HepG2 (cell line): ENCODE measurements at regions not wholly inside any gene's neighbourhood (a gene's known extent, or its start where the extent isn't known, plus 50 kb on each side); places are given as distances from the start of the nearest gene placed in this dataset.

Experiments used
- ATAC-seq: fragments of 200-7000 bp; cut with Tn5 transposase; 3 replicates; pipeline ENCODE4 v1.9.1; 2020; ENCODE audit warnings: mild to moderate bottlenecking, moderate library complexity
- BruUV-seq: library from RNA; stranded (reverse); fragments of 400-500 nt; replicated peaks from 2 replicates; lab custom pipeline; 2021; lab: Mats Ljungman, UMichigan
- CTCF ChIA-PET: fragments of 300-600 bp; formaldehyde crosslinking; extraction: SDS; loops from one replicate; lab custom pipeline; 2021; ENCODE audit warnings: low total read pairs, inconsistent platforms, low intra/inter-chr PET ratio; lab: Yijun Ruan, JAX
- POLR2A ChIA-PET: fragments of 350-600 bp; sonication (Branson Sonifier 250); formaldehyde crosslinking; loops from one replicate; lab custom pipeline; 2020; ENCODE audit warnings: antibody characterized with exemption, inconsistent platforms; lab: Yijun Ruan, JAX
- DNase-seq: peaks from one replicate; pipeline ENCODE4 v3.0.0-alpha.2; 2015; ENCODE audit warnings: low spot score
- FAIRE-seq: peaks from 3 replicates; lab custom pipeline; 2011; peaks lifted over from hg19 to GRCh38; lab: Jason Lieb, UNC
- H2AFZ ChIP-seq: one replicate; pipeline ENCODE4 v1.6.1; 2011; ENCODE audit warnings: low read length, inconsistent platforms
- H3K27ac ChIP-seq: fragments of 300-600 bp; 3 replicates; pipeline ENCODE4 v1.8.0; 2011; ENCODE audit warnings: mixed run types, mild to moderate bottlenecking, mixed read lengths, low read length, inconsistent platforms; ENCODE audit not compliant: insufficient read depth; ENCODE audit errors: extremely low read length
- H3K27me3 ChIP-seq, 2 experiments: fragments of 200-600 bp in 1 of 2; 2 replicates in 1 of 2; 3 replicates in 1 of 2; pipeline versions ENCODE4 v1.6.0 to v1.8.0; 2011; ENCODE audit warnings: low read length in 2 of 2, mild to moderate bottlenecking in 2 of 2, moderate library complexity in 2 of 2, inconsistent platforms in 1 of 2; ENCODE audit not compliant: insufficient read depth in 2 of 2, control insufficient read depth in 1 of 2
- H3K36me3 ChIP-seq, 2 experiments: fragments of 200-600 bp in 1 of 2; replicated peaks in 1 of 2; 2 replicates in 1 of 2; 3 replicates in 1 of 2; pipeline versions ENCODE4 v1.5.1 to v1.8.0; 2011; ENCODE audit warnings: low read length in 2 of 2, inconsistent platforms in 1 of 2; ENCODE audit not compliant: insufficient read depth in 2 of 2, control insufficient read depth in 1 of 2
- H3K4me1 ChIP-seq: 2 replicates; pipeline ENCODE4 v1.5.1; 2012; ENCODE audit warnings: low read length, inconsistent platforms; ENCODE audit not compliant: insufficient read depth
- H3K4me2 ChIP-seq: 2 replicates; pipeline ENCODE4 v1.6.0; 2011; ENCODE audit warnings: low read depth, low read length, inconsistent platforms
- H3K4me3 ChIP-seq, 3 experiments: fragments of 200-600 bp in 1 of 3; sonication (generic), shearing (Covaris generic) in 1 of 3; replicated peaks in 1 of 3; 2 replicates each; pipeline ENCODE4 v1.5.1; 2011 to 2016; ENCODE audit warnings: low read length in 3 of 3, inconsistent platforms in 2 of 3, low read depth in 2 of 3, mild to moderate bottlenecking in 2 of 3, control low read depth in 1 of 3, mixed read lengths in 1 of 3; ENCODE audit not compliant: insufficient read depth in 1 of 3
- H3K79me2 ChIP-seq: one replicate; pipeline ENCODE4 v1.6.1; 2011; ENCODE audit warnings: low read length, inconsistent platforms; ENCODE audit not compliant: insufficient read depth
- H3K9ac ChIP-seq: 2 replicates; pipeline ENCODE4 v1.6.0; 2011; ENCODE audit warnings: mild to moderate bottlenecking, low read depth, low read length, inconsistent platforms; ENCODE audit not compliant: insufficient read depth
- H3K9me3 ChIP-seq: 2 replicates; pipeline ENCODE4 v1.5.1; 2012; ENCODE audit warnings: mild to moderate bottlenecking, low read length
- H4K20me1 ChIP-seq: 2 replicates; pipeline ENCODE4 v1.6.0; 2011; ENCODE audit warnings: inconsistent platforms, mild to moderate bottlenecking, low read length, moderate library complexity; ENCODE audit not compliant: insufficient read depth
- ADNP ChIP-seq: sonication (generic); formaldehyde crosslinking; IDR thresholded peaks from 2 replicates; pipeline ENCODE4 v1.4.0; 2020; ENCODE audit warnings: missing genetic modification reagents
- DMTF1 ChIP-seq: sonication (generic); formaldehyde crosslinking; IDR thresholded peaks from 2 replicates; pipeline ENCODE4 v1.4.0; 2020; ENCODE audit warnings: mild to moderate bottlenecking, missing genetic modification reagents
- HDAC2 ChIP-seq: sonication (generic); formaldehyde crosslinking; IDR thresholded peaks from 2 replicates; pipeline ENCODE4 v1.4.0; 2020; ENCODE audit warnings: missing genetic modification reagents
- MTA3 ChIP-seq: sonication (generic); formaldehyde crosslinking; IDR thresholded peaks from 2 replicates; pipeline ENCODE4 v1.4.0; 2020; ENCODE audit warnings: missing genetic modification reagents
- POLR2G ChIP-seq: fragments of 200-400 bp; formaldehyde crosslinking; IDR thresholded peaks from 2 replicates; pipeline ENCODE4 v1.6.1; 2018; ENCODE audit warnings: mild to moderate bottlenecking, low read depth, low read length, moderate library complexity
- XRCC5 ChIP-seq: fragments of 200-400 bp; formaldehyde crosslinking; optimal IDR thresholded peaks from 2 replicates; pipeline ENCODE3; 2017; ENCODE audit warnings: mild to moderate bottlenecking, low read length
- ZNF33A ChIP-seq: sonication (generic); formaldehyde crosslinking; IDR thresholded peaks from 2 replicates; pipeline ENCODE4 v1.5.1; 2020; ENCODE audit warnings: missing genetic modification reagents, mild to moderate bottlenecking, moderate library complexity, borderline replicate concordance
- ZNF430 ChIP-seq: sonication (generic); formaldehyde crosslinking; IDR thresholded peaks from 2 replicates; pipeline ENCODE4 v1.9.0; 2021; ENCODE audit warnings: mild to moderate bottlenecking, missing genetic modification reagents
- ZNF446 ChIP-seq: sonication (generic); formaldehyde crosslinking; IDR thresholded peaks from 2 replicates; pipeline ENCODE4 v1.5.0; 2020; ENCODE audit warnings: mild to moderate bottlenecking, missing genetic modification reagents
- ZSCAN20 ChIP-seq: sonication (generic); formaldehyde crosslinking; IDR thresholded peaks from 2 replicates; pipeline ENCODE4 v1.4.0; 2020; ENCODE audit warnings: missing genetic modification reagents, mild to moderate bottlenecking, borderline replicate concordance
- WGBS: methylation state at CpG from one replicate; pipeline ENCODE4 v1.1.6; 2017; ENCODE audit warnings: low lambda C conversion rate; 5-methylcytosine and 5-hydroxymethylcytosine counted together
- in situ Hi-C: cut with HindIII; loops from 2 replicates; pipeline ENCODE4 v1.10.0; 2017; ENCODE audit warnings: low pct_unique_long_range_greater_than_20kb; ENCODE audit not compliant: extremely low pct_ligation_motif_present
- intact Hi-C: fragments of 100-400 bp; cut with micrococcal nuclease; formaldehyde crosslinking; loops from one replicate; pipeline ENCODE4 v1.10.0; 2022; ENCODE audit not compliant: unreplicated experiment
- TF ChIP-seq, protein P1 (sequence below): sonication (generic); formaldehyde crosslinking; IDR thresholded peaks from 2 replicates; pipeline ENCODE4 v1.5.0; 2020; ENCODE audit warnings: missing genetic modification reagents

DNA sequence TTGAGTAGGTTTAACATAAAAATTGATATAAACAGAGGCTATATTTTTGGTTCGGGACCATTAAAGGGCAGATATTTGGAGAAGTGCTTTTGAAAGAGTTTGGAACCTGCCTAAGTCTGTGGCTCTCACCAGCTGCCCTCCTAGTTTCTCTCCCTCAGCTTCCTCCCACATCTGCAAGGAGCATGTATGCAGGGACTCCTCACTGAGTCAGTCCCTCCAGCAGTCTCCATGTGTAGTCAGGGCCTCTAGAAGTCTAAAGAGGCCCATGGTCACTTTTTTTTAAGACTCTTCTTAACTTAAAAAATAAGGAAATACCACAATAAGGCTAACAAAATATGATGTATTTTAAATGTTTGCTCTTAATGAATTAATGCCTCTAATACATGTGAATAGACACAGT, 220.0 kb upstream of the TANK start:
- H3K9ac ChIP-seq = no peak overlapping the region
- H4K20me1 ChIP-seq = no peaks in the 10 kb centered on the region
- no peaks in the 10 kb centered on the region; a peak in 1 of 5 replicates for H3K27me3 ChIP-seq
- TF ChIP-seq ZNF430 (CRISPR knock-in tag) = no peak
- TF ChIP-seq, protein P1, sequence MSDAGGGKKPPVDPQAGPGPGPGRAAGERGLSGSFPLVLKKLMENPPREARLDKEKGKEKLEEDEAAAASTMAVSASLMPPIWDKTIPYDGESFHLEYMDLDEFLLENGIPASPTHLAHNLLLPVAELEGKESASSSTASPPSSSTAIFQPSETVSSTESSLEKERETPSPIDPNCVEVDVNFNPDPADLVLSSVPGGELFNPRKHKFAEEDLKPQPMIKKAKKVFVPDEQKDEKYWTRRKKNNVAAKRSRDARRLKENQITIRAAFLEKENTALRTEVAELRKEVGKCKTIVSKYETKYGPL (CRISPR knock-in tag) = no peak
- TF ChIP-seq XRCC5 = no peak
- TF ChIP-seq ZSCAN20 (CRISPR knock-in tag) = no peak
- no TSS peak for BruUV-seq
- FAIRE-seq = no peak
- no peak overlapping the region for H3K27ac ChIP-seq
- POLR2A ChIA-PET = no interaction called here
- CTCF ChIA-PET = no interaction called here
- H3K4me3 ChIP-seq = no peak overlapping the region
- no peak overlapping the region for H2AFZ ChIP-seq
- DNase-seq = no peak
- 0% methylated on average over 1 of the region's 1 CpG for WGBS
- in situ Hi-C loops (no loop called here), intact Hi-C loops (no loop called here)
- H3K4me1 ChIP-seq = no peaks in the 10 kb centered on the region
- ATAC-seq = no peak
- H3K4me2 ChIP-seq = no peak overlapping the region
- H3K79me2 ChIP-seq = no peaks in the 10 kb centered on the region
- no peaks in the 10 kb centered on the region for H3K9me3 ChIP-seq
- no peaks in the 10 kb centered on the region for H3K36me3 ChIP-seq

DNA sequence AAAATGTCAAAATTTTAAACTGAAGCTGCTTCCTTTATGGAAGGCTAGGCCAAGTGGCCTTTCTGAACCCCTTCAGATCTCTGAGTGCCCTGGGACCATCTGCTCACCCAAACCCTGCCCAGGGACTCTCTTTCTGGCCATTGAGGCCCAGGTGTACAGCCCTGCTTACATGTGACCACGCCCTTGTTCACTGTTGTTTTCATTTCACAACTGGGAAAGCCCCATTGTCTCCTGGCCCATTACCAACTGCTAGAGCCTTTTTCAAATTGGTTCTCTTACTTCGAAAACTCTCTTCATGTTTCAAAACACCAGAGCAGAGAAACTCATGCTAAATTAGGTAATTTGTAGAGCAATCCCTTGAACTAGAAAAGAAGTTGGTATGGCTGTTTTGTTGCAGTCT, 219.5 kb upstream of the TANK start:
- no peak overlapping the region for H3K27ac ChIP-seq
- no peaks in the 10 kb centered on the region for H3K9me3 ChIP-seq
- no peak overlapping the region for H3K4me2 ChIP-seq
- WGBS = 0% methylated on average over 2 of the region's 2 CpGs
- BruUV-seq = no TSS peak
- no peak overlapping the region for H3K4me3 ChIP-seq
- intact Hi-C loops (no loop called here), in situ Hi-C loops (no loop called here)
- no peaks in the 10 kb centered on the region for H3K36me3 ChIP-seq
- no peak overlapping the region for H2AFZ ChIP-seq
- TF ChIP-seq HDAC2 = no peak
- no peak for TF ChIP-seq ADNP (CRISPR knock-in tag)
- no peak for TF ChIP-seq POLR2G
- no peak for TF ChIP-seq MTA3 (CRISPR knock-in tag)
- TF ChIP-seq ZNF446 (CRISPR knock-in tag) = no peak
- TF ChIP-seq DMTF1 (CRISPR knock-in tag) = no peak
- no peak for TF ChIP-seq ZNF33A (CRISPR knock-in tag)
- no peaks in the 10 kb centered on the region for H3K79me2 ChIP-seq
- POLR2A ChIA-PET = no interaction called here
- no peak for ATAC-seq
- DNase-seq = no peak
- CTCF ChIA-PET = no interaction called here
- H4K20me1 ChIP-seq = no peaks in the 10 kb centered on the region
- no peak overlapping the region for H3K9ac ChIP-seq
- no peaks in the 10 kb centered on the region; a peak in 1 of 5 replicates for H3K27me3 ChIP-seq
- FAIRE-seq = no peak
- H3K4me1 ChIP-seq = no peaks in the 10 kb centered on the region
